Adrenal gland (tissue), 5 donors: ENCODE measurements at regions not wholly inside any gene's neighbourhood (a gene's known extent, or its start where the extent isn't known, plus 50 kb on each side); places are given as distances from the start of the nearest gene placed in this dataset.

Source experiments
- POLR2A ChIP-seq, 2 donors: fragments of 450-650 bp; IDR thresholded peaks; one replicate each; pipeline ENCODE4 v1.6.1; 2017; ENCODE audit warnings: antibody characterized with exemption in 2 of 2, mild to moderate bottlenecking in 2 of 2, moderate library complexity in 1 of 2
- TF ChIP-seq, protein P1 (sequence below), 6 experiments: fragments of 450-650 bp in 4 of 6; fragments of 200-600 bp in 2 of 6; sonication (generic) in 1 of 6; IDR thresholded peaks; 1 replicate in 5 of 6; 2 replicates in 1 of 6; pipeline versions ENCODE4 v1.5.1 to v1.8.0; 2016 to 2021; ENCODE audit warnings: antibody characterized with exemption in 6 of 6, mild to moderate bottlenecking in 2 of 6, moderate library complexity in 1 of 6
- donor health status: DM: no; HTN: no; CAD: no.

DNA sequence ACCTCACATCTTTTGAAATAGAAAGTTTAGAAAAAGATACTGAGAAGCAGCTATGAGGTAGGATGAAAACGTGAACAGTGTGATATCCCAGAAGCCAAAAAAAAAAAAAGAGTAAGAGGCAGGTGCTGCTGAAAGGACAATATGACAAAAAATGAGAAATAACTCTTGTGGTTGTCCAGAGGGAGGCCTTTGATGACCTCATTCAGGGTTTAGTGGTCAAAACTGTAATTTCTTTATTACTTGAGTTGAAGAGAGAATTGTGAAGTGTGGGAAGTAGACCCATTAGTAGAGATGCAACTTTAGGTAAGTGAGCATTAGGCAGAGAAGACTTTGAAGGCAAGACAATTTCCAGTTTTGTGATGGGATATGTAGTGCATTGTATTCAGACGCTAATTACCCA, 1306.3 kb upstream of the ACO1 start:
- TF ChIP-seq, protein P1, sequence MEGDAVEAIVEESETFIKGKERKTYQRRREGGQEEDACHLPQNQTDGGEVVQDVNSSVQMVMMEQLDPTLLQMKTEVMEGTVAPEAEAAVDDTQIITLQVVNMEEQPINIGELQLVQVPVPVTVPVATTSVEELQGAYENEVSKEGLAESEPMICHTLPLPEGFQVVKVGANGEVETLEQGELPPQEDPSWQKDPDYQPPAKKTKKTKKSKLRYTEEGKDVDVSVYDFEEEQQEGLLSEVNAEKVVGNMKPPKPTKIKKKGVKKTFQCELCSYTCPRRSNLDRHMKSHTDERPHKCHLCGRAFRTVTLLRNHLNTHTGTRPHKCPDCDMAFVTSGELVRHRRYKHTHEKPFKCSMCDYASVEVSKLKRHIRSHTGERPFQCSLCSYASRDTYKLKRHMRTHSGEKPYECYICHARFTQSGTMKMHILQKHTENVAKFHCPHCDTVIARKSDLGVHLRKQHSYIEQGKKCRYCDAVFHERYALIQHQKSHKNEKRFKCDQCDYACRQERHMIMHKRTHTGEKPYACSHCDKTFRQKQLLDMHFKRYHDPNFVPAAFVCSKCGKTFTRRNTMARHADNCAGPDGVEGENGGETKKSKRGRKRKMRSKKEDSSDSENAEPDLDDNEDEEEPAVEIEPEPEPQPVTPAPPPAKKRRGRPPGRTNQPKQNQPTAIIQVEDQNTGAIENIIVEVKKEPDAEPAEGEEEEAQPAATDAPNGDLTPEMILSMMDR (IDR thresholded peaks at IDR 0.05): no peak
- TF ChIP-seq POLR2A (IDR thresholded peaks at IDR 0.05): no peak
